Osteocyte (in vitro differentiated cells): ENCODE measurements at regions not wholly inside any gene's neighbourhood (a gene's known extent, or its start where the extent isn't known, plus 50 kb on each side); places are given as distances from the start of the nearest gene placed in this dataset.

Source experiments
- DNase-seq: peaks from one replicate; pipeline ENCODE4 v3.0.0; 2021; ENCODE audit warnings: mixed read lengths; ENCODE audit not compliant: unreplicated experiment; ENCODE audit errors: extremely low spot score
- H3K27ac Mint-ChIP-seq: one replicate; pipeline ENCODE4 v1.8.0; 2021; ENCODE audit warnings: mild to moderate bottlenecking, mixed read lengths; ENCODE audit not compliant: unreplicated experiment
- H3K27me3 Mint-ChIP-seq: one replicate; pipeline ENCODE4 v1.8.0; 2021; ENCODE audit warnings: mixed read lengths; ENCODE audit not compliant: unreplicated experiment
- H3K36me3 Mint-ChIP-seq: one replicate; pipeline ENCODE4 v1.8.0; 2021; ENCODE audit warnings: mixed read lengths; ENCODE audit not compliant: unreplicated experiment
- H3K4me1 Mint-ChIP-seq: one replicate; pipeline ENCODE4 v1.8.0; 2021; ENCODE audit warnings: mixed read lengths; ENCODE audit not compliant: unreplicated experiment
- H3K4me3 Mint-ChIP-seq: one replicate; pipeline ENCODE4 v1.8.0; 2021; ENCODE audit warnings: mild to moderate bottlenecking, moderate library complexity, mixed read lengths; ENCODE audit not compliant: unreplicated experiment
- H3K9me3 Mint-ChIP-seq: one replicate; pipeline ENCODE4 v1.8.0; 2021; ENCODE audit warnings: mixed read lengths; ENCODE audit not compliant: unreplicated experiment
- CTCF ChIP-seq: fragments of 200-600 bp; sonication (generic); IDR thresholded peaks from 2 replicates; pipeline ENCODE4 v1.5.0; 2021; ENCODE audit warnings: antibody characterized with exemption, mild to moderate bottlenecking, moderate library complexity

GRCh38 chr1:56322211-56322610 is 257.2 kb downstream of the PLPP3 start:
- Mint-ChIP-seq H3K9me3 (no peaks in the 10 kb centered on the region), H3K27ac (no peak overlapping the region), H3K36me3 (no peaks in the 10 kb centered on the region), H3K27me3 (no peaks in the 10 kb centered on the region), H3K4me3 (no peak overlapping the region), H3K4me1 (peaks cover 24% of the 10 kb centered on the region)
- no peak for DNase-seq
- no peak for TF ChIP-seq CTCF

- no peak overlapping the region for H3K4me3 Mint-ChIP-seq
- H3K36me3 Mint-ChIP-seq: no peaks in the 10 kb centered on the region
- H3K27me3 Mint-ChIP-seq: no peaks in the 10 kb centered on the region
- peaks cover 17% of the 10 kb centered on the region for H3K4me1 Mint-ChIP-seq
- H3K27ac Mint-ChIP-seq: no peak overlapping the region
- TF ChIP-seq CTCF: no peak
- H3K9me3 Mint-ChIP-seq: no peaks in the 10 kb centered on the region
- no peak for DNase-seq
These were observed 258.2 kb downstream of the PLPP3 start for GRCh38 chr1:56321150-56321490.

- no peak overlapping the region for H3K4me3 Mint-ChIP-seq
- no peak overlapping the region for H3K27ac Mint-ChIP-seq
- H3K9me3 Mint-ChIP-seq: no peaks in the 10 kb centered on the region
- no peak for DNase-seq
- H3K36me3 Mint-ChIP-seq: no peaks in the 10 kb centered on the region
- H3K4me1 Mint-ChIP-seq: peaks cover 12% of the 10 kb centered on the region
- no peak for TF ChIP-seq CTCF
- H3K27me3 Mint-ChIP-seq: no peaks in the 10 kb centered on the region
These were observed 258.8 kb downstream of the PLPP3 start for GRCh38 chr1:56320464-56321149.

- no peaks in the 10 kb centered on the region for H3K27me3 Mint-ChIP-seq
- no peak overlapping the region for H3K4me3 Mint-ChIP-seq
- H3K4me1 Mint-ChIP-seq: no peaks in the 10 kb centered on the region
- H3K9me3 Mint-ChIP-seq: peaks cover 10% of the 10 kb centered on the region
- peaks cover 5% of the 10 kb centered on the region for H3K36me3 Mint-ChIP-seq
- DNase-seq: no peak
- no peak overlapping the region for H3K27ac Mint-ChIP-seq
- TF ChIP-seq CTCF: no peak
These were observed 261.6 kb downstream of the PLPP3 start for GRCh38 chr1:56317722-56318121.

- Mint-ChIP-seq H3K36me3 (peaks cover 5% of the 10 kb centered on the region), H3K9me3 (peaks cover 10% of the 10 kb centered on the region), H3K4me1 (no peaks in the 10 kb centered on the region), H3K27ac (no peak overlapping the region), H3K4me3 (no peak overlapping the region), H3K27me3 (no peaks in the 10 kb centered on the region)
- TF ChIP-seq CTCF: no peak
- no peak for DNase-seq
These were observed 263.9 kb downstream of the PLPP3 start for GRCh38 chr1:56315293-56315942.
